HG02678 (cell line): ENCODE measurements at regions not wholly inside any gene's neighbourhood (a gene's known extent, or its start where the extent isn't known, plus 50 kb on each side); places are given as distances from the start of the nearest gene placed in this dataset.
"Not testable (repeated sequence)": the region's sequence is repeated elsewhere in the genome, so short reads cannot be mapped to it uniquely, and the experiment has no call there.

ENCODE experiments used
- ATAC-seq: cut with Tn5 transposase; IDR thresholded peaks from one replicate; pipeline ENCODE4 v1.9.1; 2021; ENCODE audit warnings: mild to moderate bottlenecking, moderate library complexity; ENCODE audit not compliant: unreplicated experiment

DNA sequence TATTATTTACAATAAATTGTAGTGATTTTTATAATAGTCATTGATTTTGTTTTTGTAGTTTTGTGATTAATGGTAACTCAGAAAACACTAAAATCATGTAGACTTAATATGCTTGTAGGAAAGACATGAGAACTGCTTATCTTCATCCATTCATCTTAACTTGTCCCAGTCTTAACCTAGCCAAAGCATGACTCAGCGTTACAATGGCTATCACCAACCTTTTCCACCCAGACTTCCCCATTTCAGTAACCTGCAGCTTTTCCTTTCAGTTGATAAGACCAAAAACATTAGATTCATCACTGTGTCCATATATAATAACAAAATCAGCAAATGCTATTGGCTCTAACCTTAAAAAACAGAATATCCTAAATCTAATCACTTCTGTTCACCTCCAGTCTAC lies 106.2 kb upstream of the KLF8 start:
- ATAC-seq, result no peak

- ATAC-seq, result no peak
Observed at GRCh38 chrX:56130031-56130430, 102.1 kb upstream of the KLF8 start.

DNA sequence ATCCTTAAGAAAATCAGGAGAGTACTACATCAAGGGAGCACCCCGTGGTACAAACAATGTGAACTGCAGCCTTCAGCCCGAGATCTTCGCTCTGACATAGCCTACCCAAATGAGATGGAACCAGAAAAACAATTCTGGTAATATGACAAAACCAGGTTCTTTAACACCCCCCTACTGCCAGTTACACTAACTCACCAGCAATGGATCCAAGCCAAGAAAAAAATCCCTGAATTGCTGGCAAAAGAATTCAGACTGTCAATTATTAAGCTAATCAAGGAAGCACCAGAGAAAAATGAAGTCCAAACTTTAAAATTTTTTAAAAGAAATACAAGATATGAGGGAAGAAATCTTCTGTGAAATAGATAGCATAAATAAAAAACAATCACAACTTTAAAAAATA lies 101.7 kb upstream of the KLF8 start:
- ATAC-seq, result no peak

GRCh38 chrX:56164135-56164534 lies 68.0 kb upstream of the KLF8 start:
- ATAC-seq, result not testable (repeated sequence)
